Fibroblast of mammary gland (primary cell): ENCODE measurements at regions not wholly inside any gene's neighbourhood (a gene's known extent, or its start where the extent isn't known, plus 50 kb on each side); places are given as distances from the start of the nearest gene placed in this dataset.

Experiments
- DNase-seq: peaks from one replicate; pipeline ENCODE4 v3.0.0-alpha.2; 2010; ENCODE audit warnings: low read depth
- H3K4me3 ChIP-seq: 2 replicates; pipeline ENCODE4 v1.5.1; 2011; ENCODE audit warnings: low read depth, mild to moderate bottlenecking, low read length, moderate library complexity; ENCODE audit not compliant: control insufficient read depth
- CTCF ChIP-seq: conservative IDR thresholded peaks from 2 replicates; pipeline ENCODE4 v1.5.1; 2011; ENCODE audit warnings: low read depth, low read length, inconsistent platforms; ENCODE audit not compliant: control insufficient read depth, insufficient read depth

- no peak for DNase-seq
- TF ChIP-seq CTCF = no peak
- H3K4me3 ChIP-seq = no peak overlapping the region
Measured at GRCh38 chr14:85276161-85276978, 253.6 kb upstream of the FLRT2 start.

GRCh38 chr14:85276979-85277228 is 253.0 kb upstream of the FLRT2 start:
- H3K4me3 ChIP-seq = no peak overlapping the region
- TF ChIP-seq CTCF = no peak
- no peak for DNase-seq

DNA sequence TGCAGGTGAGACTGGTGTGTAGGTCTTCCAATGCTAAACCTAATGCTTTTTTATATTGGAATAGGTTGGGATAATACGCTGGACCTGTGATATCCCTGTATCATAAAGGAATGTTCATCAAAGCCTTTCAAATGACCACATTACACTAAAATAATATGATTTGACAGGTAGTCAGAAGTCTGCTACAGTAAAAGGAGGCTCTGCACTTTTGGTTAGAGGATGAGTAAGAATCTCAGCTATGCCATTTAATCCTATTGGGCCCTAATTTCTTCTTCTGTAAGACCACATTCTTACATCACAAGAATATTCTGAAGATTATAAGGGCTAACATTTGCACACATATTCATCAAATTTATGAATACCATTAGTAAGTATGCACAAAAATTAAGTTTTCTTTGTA is 250.5 kb upstream of the FLRT2 start:
- DNase-seq = no peak
- no peak overlapping the region for H3K4me3 ChIP-seq
- no peak for TF ChIP-seq CTCF

GRCh38 chr14:85280074-85280473 is 249.9 kb upstream of the FLRT2 start:
- H3K4me3 ChIP-seq = no peak overlapping the region
- TF ChIP-seq CTCF = no peak
- peak; percentile 16 for DNase-seq

GRCh38 chr14:85281921-85282320 is 248.0 kb upstream of the FLRT2 start:
- no peak for DNase-seq
- H3K4me3 ChIP-seq = no peak overlapping the region
- TF ChIP-seq CTCF = no peak

GRCh38 chr14:85288041-85288440 is 241.9 kb upstream of the FLRT2 start:
- TF ChIP-seq CTCF = no peak
- no peak overlapping the region for H3K4me3 ChIP-seq
- DNase-seq = no peak

DNA sequence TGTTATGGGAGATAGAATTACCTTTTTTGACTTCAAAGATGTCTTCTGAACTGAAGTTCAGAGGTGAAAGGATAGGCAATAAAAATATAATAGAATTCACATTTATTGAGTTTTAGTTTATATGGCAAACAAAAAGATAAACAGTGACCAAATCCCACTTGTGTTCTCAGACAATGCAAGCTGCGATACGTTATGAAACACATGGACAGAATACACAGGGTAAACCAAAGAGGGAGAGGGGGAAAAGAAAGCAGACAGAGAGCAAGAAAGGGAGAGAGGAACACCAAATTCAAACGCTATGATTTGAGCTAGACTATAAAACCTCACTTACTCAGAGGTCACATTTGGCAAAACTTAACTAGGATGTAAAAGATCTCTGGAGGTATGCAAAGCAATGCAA is 238.2 kb upstream of the FLRT2 start:
- no peak overlapping the region for H3K4me3 ChIP-seq
- no peak for TF ChIP-seq CTCF
- no peak for DNase-seq
